GM21619 (cell line): ENCODE measurements at regions not wholly inside any gene's neighbourhood (a gene's known extent, or its start where the extent isn't known, plus 50 kb on each side); places are given as distances from the start of the nearest gene placed in this dataset.
"Not testable (repeated sequence)": the region's sequence is repeated elsewhere in the genome, so short reads cannot be mapped to it uniquely, and the experiment has no call there.

Source experiments
- ATAC-seq: cut with Tn5 transposase; IDR thresholded peaks from one replicate; pipeline ENCODE4 v1.9.1; 2021; ENCODE audit not compliant: unreplicated experiment

- ATAC-seq: not testable (repeated sequence)
Observed at GRCh38 chrY:17827155-17827554, 52.9 kb downstream of the CDY2B start.

- not testable (repeated sequence) for ATAC-seq
Observed at GRCh38 chrY:17819700-17820099, 60.3 kb downstream of the CDY2B start.

GRCh38 chrY:17819025-17819646 lies 60.9 kb downstream of the CDY2B start:
- not testable (repeated sequence) for ATAC-seq

GRCh38 chrY:17817076-17818068 lies 62.6 kb downstream of the CDY2B start:
- not testable (repeated sequence) for ATAC-seq

GRCh38 chrY:17812664-17813063 lies 67.4 kb downstream of the CDY2B start:
- ATAC-seq: not testable (repeated sequence)

GRCh38 chrY:17799915-17800314 lies 80.1 kb downstream of the CDY2B start:
- ATAC-seq: not testable (repeated sequence)

GRCh38 chrY:17787214-17787613 lies 92.8 kb downstream of the CDY2B start:
- not testable (repeated sequence) for ATAC-seq

GRCh38 chrY:17766000-17766699 lies 113.9 kb downstream of the CDY2B start:
- not testable (repeated sequence) for ATAC-seq

- ATAC-seq: not testable (repeated sequence)
Observed at GRCh38 chrY:17759213-17759612, 120.8 kb downstream of the CDY2B start.

GRCh38 chrY:17752887-17753497 lies 127.0 kb downstream of the CDY2B start:
- not testable (repeated sequence) for ATAC-seq

GRCh38 chrY:17739852-17740251 lies 140.2 kb downstream of the CDY2B start:
- ATAC-seq: not testable (repeated sequence)

GRCh38 chrY:17729474-17729873 lies 150.5 kb downstream of the CDY2B start:
- not testable (repeated sequence) for ATAC-seq

- ATAC-seq: not testable (repeated sequence)
Observed at GRCh38 chrY:17716329-17717043, 163.5 kb downstream of the CDY2B start.

GRCh38 chrY:17668037-17668436 lies 212.0 kb downstream of the CDY2B start:
- not testable (repeated sequence) for ATAC-seq

- not testable (repeated sequence) for ATAC-seq
Observed at GRCh38 chrY:17643052-17643451, 237.0 kb downstream of the CDY2B start.

GRCh38 chrY:17634484-17634883 lies 245.5 kb downstream of the CDY2B start:
- ATAC-seq: not testable (repeated sequence)

GRCh38 chrY:17611256-17611655 lies 268.8 kb downstream of the CDY2B start:
- ATAC-seq: not testable (repeated sequence)

- ATAC-seq: not testable (repeated sequence)
Observed at GRCh38 chrY:17610649-17611048, 269.4 kb downstream of the CDY2B start.

- not testable (repeated sequence) for ATAC-seq
Observed at GRCh38 chrY:17607150-17607549, 272.9 kb downstream of the CDY2B start.

GRCh38 chrY:17599263-17599662 lies 280.8 kb downstream of the CDY2B start:
- not testable (repeated sequence) for ATAC-seq
